IPS DF 6.9 (cell line): ENCODE measurements at regions not wholly inside any gene's neighbourhood (a gene's known extent, or its start where the extent isn't known, plus 50 kb on each side); places are given as distances from the start of the nearest gene placed in this dataset.
"Not testable (repeated sequence)": the region's sequence is repeated elsewhere in the genome, so short reads cannot be mapped to it uniquely, and the experiment has no call there.

Source experiments
- DNase-seq: peaks from one replicate; pipeline ENCODE4 v3.0.0-alpha.2; 2013; ENCODE audit warnings: low read depth, low spot score
- H3K27ac ChIP-seq: one replicate; pipeline ENCODE4 v1.5.1; 2013; ENCODE audit warnings: low read length, control low read depth
- H3K27me3 ChIP-seq: 2 replicates; pipeline ENCODE4 v1.6.1; 2013; ENCODE audit warnings: mild to moderate bottlenecking, low read length; ENCODE audit not compliant: control insufficient read depth, insufficient read depth
- H3K36me3 ChIP-seq: 2 replicates; pipeline ENCODE4 v1.6.1; 2013; ENCODE audit warnings: low read length; ENCODE audit not compliant: control insufficient read depth, insufficient read depth
- H3K4me1 ChIP-seq: 2 replicates; pipeline ENCODE4 v1.6.1; 2013; ENCODE audit warnings: low read length; ENCODE audit not compliant: control insufficient read depth, insufficient read depth
- H3K4me3 ChIP-seq: 2 replicates; pipeline ENCODE4 v1.5.1; 2013; ENCODE audit warnings: mild to moderate bottlenecking, low read length
- H3K9me3 ChIP-seq: 2 replicates; pipeline ENCODE4 v1.6.1; 2013; ENCODE audit warnings: low read length, inconsistent platforms; ENCODE audit not compliant: control insufficient read depth, insufficient read depth
- WGBS: extraction: QIAGEN DNeasy Blood & Tissue Kit; methylation state at CpG from one replicate; pipeline ENCODE4 v1.1.7; 2013; ENCODE audit warnings: mixed read lengths, missing lambda C conversion rate; ENCODE audit not compliant: insufficient read length, insufficient coverage; 5-methylcytosine and 5-hydroxymethylcytosine counted together

- Histone ChIP-seq H3K27me3 (no peaks in the 10 kb centered on the region), H3K4me1 (no peaks in the 10 kb centered on the region), H3K4me3 (no peak overlapping the region), H3K36me3 (no peaks in the 10 kb centered on the region), H3K9me3 (no peaks in the 10 kb centered on the region), H3K27ac (no peak overlapping the region)
- DNase-seq = no peak
- WGBS = no CpG with 5 or more reads among the region's 6 CpGs
Measured at GRCh38 chrX:39427492-39427891, 626.2 kb downstream of the MID1IP1 start.

DNA sequence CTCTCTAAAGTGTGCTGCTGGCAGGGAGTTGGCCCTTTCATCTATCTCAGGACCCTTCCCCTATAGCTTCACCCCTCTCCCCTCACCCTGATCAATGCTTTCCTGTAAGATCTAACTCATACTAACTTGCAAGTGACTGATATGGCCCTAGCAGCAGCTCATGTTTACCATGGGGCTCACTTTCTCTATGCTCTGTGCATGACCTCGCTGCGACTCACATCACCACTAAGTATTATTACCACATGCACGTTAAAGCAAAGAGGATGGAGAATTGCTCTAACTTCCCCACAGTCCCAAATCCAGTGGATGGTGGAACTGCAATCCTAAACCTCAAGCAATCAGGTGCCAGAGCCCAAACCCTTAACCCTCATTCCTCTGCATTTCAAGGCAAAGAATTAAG lies 626.6 kb downstream of the MID1IP1 start:
- H3K9me3 ChIP-seq = no peaks in the 10 kb centered on the region
- H3K36me3 ChIP-seq = no peaks in the 10 kb centered on the region
- no peaks in the 10 kb centered on the region for H3K27me3 ChIP-seq
- no peak overlapping the region for H3K4me3 ChIP-seq
- no peak for DNase-seq
- H3K27ac ChIP-seq = no peak overlapping the region
- whole genome bisulfite sequencing = no CpG with 5 or more reads among the region's 3 CpGs
- H3K4me1 ChIP-seq = no peaks in the 10 kb centered on the region

DNA sequence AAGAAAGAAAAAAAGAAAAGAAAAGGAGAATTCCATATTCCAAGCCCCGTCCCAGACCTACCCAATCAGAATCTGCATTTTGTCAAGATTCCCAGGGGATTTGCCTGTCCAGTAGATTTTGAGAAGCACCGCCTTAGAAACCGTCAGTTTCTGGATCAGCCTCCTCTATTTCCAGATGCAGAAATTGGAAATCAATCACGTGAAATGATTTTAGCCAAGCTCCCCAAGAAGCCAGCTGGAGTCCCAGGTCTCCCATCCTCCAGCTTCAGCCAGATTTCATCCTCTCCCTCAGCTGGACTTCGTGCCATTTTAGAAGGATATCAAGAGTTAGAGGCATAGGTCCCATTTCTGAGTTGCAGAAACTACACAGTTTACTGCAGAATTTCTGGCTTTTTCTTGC lies 629.3 kb downstream of the MID1IP1 start:
- no peak for DNase-seq
- no CpG with 5 or more reads among the region's 5 CpGs for WGBS
- Histone ChIP-seq H3K27me3 (no peaks in the 10 kb centered on the region), H3K4me3 (no peak overlapping the region), H3K9me3 (no peaks in the 10 kb centered on the region), H3K4me1 (no peaks in the 10 kb centered on the region), H3K27ac (no peak overlapping the region), H3K36me3 (no peaks in the 10 kb centered on the region)

GRCh38 chrX:39431893-39432292 lies 630.6 kb downstream of the MID1IP1 start:
- no CpG with 5 or more reads among the region's 2 CpGs for WGBS
- Histone ChIP-seq H3K9me3 (no peaks in the 10 kb centered on the region), H3K4me3 (no peak overlapping the region), H3K27ac (no peak overlapping the region), H3K4me1 (no peaks in the 10 kb centered on the region), H3K36me3 (no peaks in the 10 kb centered on the region), H3K27me3 (no peaks in the 10 kb centered on the region)
- DNase-seq = no peak

DNA sequence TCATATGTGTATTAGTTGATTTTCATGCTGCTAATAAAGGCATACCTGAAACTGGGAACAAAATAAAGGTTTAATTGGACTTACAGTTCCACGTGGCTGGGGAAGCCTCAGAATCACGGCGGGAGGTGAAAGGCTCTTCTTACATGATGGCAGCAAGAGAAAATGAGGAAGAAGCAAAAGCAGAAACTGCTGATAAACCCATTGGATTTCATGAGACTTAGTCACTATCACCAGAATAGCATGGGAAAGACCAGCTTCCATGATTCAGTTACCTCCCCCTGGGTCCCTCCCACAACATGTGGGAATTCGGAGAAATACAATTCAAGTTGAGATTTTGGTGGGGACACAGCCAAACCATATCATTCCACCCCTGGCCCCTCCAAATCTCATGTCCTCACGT lies 633.4 kb downstream of the MID1IP1 start:
- not testable (repeated sequence) for H3K27ac ChIP-seq, H3K36me3 ChIP-seq, H3K4me3 ChIP-seq, H3K9me3 ChIP-seq, H3K27me3 ChIP-seq, DNase-seq, H3K4me1 ChIP-seq
- no CpG with 5 or more reads among the region's 5 CpGs for WGBS

- H3K27me3 ChIP-seq, H3K4me3 ChIP-seq, DNase-seq, H3K4me1 ChIP-seq, H3K27ac ChIP-seq, H3K36me3 ChIP-seq, H3K9me3 ChIP-seq: not testable (repeated sequence)
- no CpG with 5 or more reads among the region's 4 CpGs for WGBS
Measured at GRCh38 chrX:39436538-39436937, 635.3 kb downstream of the MID1IP1 start.

GRCh38 chrX:39437670-39438441 lies 636.6 kb downstream of the MID1IP1 start:
- Histone ChIP-seq H3K4me3 (no peak overlapping the region), H3K27ac (no peak overlapping the region), H3K27me3 (no peaks in the 10 kb centered on the region), H3K36me3 (no peaks in the 10 kb centered on the region), H3K9me3 (no peaks in the 10 kb centered on the region), H3K4me1 (0 out of 2 replicates have a peak, but pooled peaks cover 1% of the 10 kb centered on the region)
- DNase-seq = no peak
- WGBS = no CpG with 5 or more reads among the region's 8 CpGs

- Histone ChIP-seq H3K4me1 (0 out of 2 replicates have a peak, but pooled peaks cover 1% of the 10 kb centered on the region), H3K36me3 (no peaks in the 10 kb centered on the region), H3K27me3 (no peaks in the 10 kb centered on the region), H3K27ac (no peak overlapping the region), H3K4me3 (no peak overlapping the region), H3K9me3 (no peaks in the 10 kb centered on the region)
- no peak for DNase-seq
- WGBS = no CpG with 5 or more reads among the region's 11 CpGs
Measured at GRCh38 chrX:39438603-39439602, 637.6 kb downstream of the MID1IP1 start.

DNA sequence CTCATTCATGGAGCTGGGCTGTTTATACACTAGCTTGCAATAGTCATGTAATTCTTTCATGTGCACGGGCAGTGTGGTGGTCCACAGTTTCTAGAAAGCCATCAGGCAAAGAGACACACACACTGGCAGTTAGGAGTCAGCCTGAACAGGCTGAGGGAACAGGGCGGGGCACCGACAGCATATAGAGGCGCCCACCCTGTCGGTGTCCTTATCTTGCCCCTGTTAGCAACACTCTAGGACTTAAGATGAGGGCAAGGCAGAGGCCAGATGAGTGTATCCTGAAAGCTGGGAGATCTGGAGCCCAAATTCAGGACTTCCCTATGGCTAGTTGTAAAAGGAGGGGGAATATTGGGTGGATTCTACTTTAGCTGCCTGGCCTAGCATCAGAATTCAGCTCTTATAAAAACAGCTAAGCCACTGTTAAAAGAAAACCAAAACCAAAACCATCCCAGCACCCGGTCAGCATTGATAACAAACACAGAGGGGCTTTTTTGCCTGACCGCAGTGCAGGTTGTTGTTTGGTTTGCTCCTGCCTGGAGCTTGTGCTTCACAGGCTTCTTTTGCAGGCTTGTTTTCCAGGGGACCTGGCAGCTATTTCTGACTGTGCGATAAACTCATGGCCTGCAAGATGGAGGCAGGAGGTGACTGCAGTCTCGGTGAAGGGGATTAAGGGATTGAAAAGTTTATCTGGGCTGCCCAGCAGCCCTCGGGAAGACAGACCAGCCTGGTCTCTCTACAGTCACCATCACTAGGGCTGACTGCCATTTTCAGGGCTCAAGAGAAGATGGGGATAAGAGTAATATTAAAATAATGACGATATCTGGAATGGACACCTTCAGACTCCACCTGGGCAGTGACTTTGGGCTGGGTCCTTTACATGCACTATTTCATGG lies 638.9 kb downstream of the MID1IP1 start:
- Histone ChIP-seq H3K4me1 (0 out of 2 replicates have a peak, but pooled peaks cover 1% of the 10 kb centered on the region), H3K27ac (no peak overlapping the region), H3K27me3 (no peaks in the 10 kb centered on the region), H3K36me3 (no peaks in the 10 kb centered on the region), H3K9me3 (no peaks in the 10 kb centered on the region), H3K4me3 (no peak overlapping the region)
- no CpG with 5 or more reads among the region's 11 CpGs for WGBS
- DNase-seq = no peak

- no peak overlapping the region for H3K27ac ChIP-seq
Measured at GRCh38 chrX:39440799-39441284, 639.6 kb downstream of the MID1IP1 start.

More at GRCh38 chrX:39440799-39441284, 639.6 kb downstream of the MID1IP1 start:
- Histone ChIP-seq H3K36me3 (no peaks in the 10 kb centered on the region), H3K4me3 (no peak overlapping the region), H3K9me3 (no peaks in the 10 kb centered on the region), H3K27me3 (no peaks in the 10 kb centered on the region), H3K4me1 (0 out of 2 replicates have a peak, but pooled peaks cover 1% of the 10 kb centered on the region)
- no peak for DNase-seq
